ENCODE measurements at regions not wholly inside any gene's neighbourhood (a gene's known extent, or its start where the extent isn't known, plus 50 kb on each side); places are given as distances from the start of the nearest gene placed in this dataset.

DNA sequence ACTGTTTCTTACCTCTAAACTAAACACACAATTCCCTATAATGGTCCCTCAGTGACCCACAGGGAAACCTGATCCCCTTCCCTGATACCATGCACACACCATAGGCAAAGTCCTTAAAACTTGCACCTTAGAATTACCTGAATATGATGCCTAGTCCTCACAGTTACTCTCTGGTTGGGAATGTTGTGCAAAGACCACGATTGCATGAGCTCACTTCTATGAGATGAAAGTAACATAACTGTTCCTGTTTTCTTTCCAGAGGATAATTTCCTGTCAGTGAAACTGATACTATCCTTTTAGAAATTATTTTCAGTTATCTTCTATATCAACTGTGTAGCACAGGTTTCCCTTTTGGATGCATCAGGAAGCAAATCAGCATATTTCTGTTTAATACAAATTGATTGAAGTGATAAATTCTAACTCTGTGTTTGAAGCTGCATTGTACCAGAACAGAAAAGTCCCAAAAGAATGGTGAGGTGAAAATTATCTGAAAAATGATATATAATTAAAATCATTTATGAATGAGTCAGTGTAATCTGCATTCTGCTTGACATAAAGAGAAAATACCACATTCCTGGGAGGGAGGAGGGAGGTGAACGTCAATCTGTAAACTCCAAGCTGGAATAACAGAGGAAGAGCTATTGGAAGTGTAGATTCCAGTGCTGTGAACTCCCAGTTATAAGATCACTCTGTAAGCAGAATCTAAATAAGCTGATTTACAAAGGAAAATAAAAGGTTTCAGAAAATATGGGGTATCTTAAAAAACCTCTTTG, 51.2 kb upstream of the TNFAIP8 start:
- H3K9me3 ChIP-seq (ENCODE audit: low read length): peaks cover 11% of the 10 kb centered on the region; the same call in 1 of the 2 replicates
- ChIA-PET POLR2A (interaction anchor here (0.6 to 17.9 kb wide), 10 partner anchors 10 to 680 kb away, joined by 3 to 286 read pairs (median 7); no protein-coding TSS in a partner anchor), CTCF (ENCODE audit: unreplicated experiment) (no interaction called here)
- peaks cover 73% of the 10 kb centered on the region for H3K4me1 ChIP-seq (ENCODE audit: insufficient read depth, low read length, poor library complexity, severe bottlenecking)
- H3K27ac ChIP-seq (ENCODE audit: low read depth, low read length, poor library complexity, severe bottlenecking): no peak overlapping the region
- peaks cover 10% of the 10 kb centered on the region; the same call in 1 of the 2 replicates for H3K36me3 ChIP-seq (ENCODE audit: insufficient read depth, low read length)
- no peak overlapping the region for H3K4me2 ChIP-seq (ENCODE audit: low read length)
- no peak overlapping the region for H3K4me3 ChIP-seq (ENCODE audit: low read depth, low read length, poor library complexity, severe bottlenecking)
- no peaks in the 10 kb centered on the region for H3K9me2 ChIP-seq (ENCODE audit: insufficient read depth, low read length)
- no peak for DNase-seq (ENCODE audit: low spot score)
- no peak overlapping the region for H2AFZ ChIP-seq (ENCODE audit: low read length)
- no TSS peak for BruUV-seq (replicated peaks)
- intact Hi-C loops (cut with micrococcal nuclease; ENCODE audit: unreplicated experiment): loop anchor here (10.0 kb wide), 1 partner anchor 280 kb away; no protein-coding TSS in a partner anchor
- H3K79me2 ChIP-seq (ENCODE audit: insufficient read depth, low read depth, low read length): peaks cover 32% of the 10 kb centered on the region; the same call in 1 of the 2 replicates
- no peaks in the 10 kb centered on the region for H4K20me1 ChIP-seq (ENCODE audit: insufficient read depth, low read length)
- TF ChIP-seq EZH2phosphoT487 (IDR thresholded peaks at IDR 0.05; ENCODE audit: borderline replicate concordance, low read depth, low read length): no peak
- TF ChIP-seq, protein P1, sequence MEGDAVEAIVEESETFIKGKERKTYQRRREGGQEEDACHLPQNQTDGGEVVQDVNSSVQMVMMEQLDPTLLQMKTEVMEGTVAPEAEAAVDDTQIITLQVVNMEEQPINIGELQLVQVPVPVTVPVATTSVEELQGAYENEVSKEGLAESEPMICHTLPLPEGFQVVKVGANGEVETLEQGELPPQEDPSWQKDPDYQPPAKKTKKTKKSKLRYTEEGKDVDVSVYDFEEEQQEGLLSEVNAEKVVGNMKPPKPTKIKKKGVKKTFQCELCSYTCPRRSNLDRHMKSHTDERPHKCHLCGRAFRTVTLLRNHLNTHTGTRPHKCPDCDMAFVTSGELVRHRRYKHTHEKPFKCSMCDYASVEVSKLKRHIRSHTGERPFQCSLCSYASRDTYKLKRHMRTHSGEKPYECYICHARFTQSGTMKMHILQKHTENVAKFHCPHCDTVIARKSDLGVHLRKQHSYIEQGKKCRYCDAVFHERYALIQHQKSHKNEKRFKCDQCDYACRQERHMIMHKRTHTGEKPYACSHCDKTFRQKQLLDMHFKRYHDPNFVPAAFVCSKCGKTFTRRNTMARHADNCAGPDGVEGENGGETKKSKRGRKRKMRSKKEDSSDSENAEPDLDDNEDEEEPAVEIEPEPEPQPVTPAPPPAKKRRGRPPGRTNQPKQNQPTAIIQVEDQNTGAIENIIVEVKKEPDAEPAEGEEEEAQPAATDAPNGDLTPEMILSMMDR (conservative IDR thresholded peaks at IDR 0.05; ENCODE audit: low read length): no peak
